Right kidney (tissue), 1 donor: ENCODE measurements at regions not wholly inside any gene's neighbourhood (a gene's known extent, or its start where the extent isn't known, plus 50 kb on each side); places are given as distances from the start of the nearest gene placed in this dataset.
"Not testable (repeated sequence)": the region's sequence is repeated elsewhere in the genome, so short reads cannot be mapped to it uniquely, and the experiment has no call there.

Source experiments
- DNase-seq: peaks from one replicate; pipeline ENCODE4 v3.0.0-alpha.2; 2016

DNA sequence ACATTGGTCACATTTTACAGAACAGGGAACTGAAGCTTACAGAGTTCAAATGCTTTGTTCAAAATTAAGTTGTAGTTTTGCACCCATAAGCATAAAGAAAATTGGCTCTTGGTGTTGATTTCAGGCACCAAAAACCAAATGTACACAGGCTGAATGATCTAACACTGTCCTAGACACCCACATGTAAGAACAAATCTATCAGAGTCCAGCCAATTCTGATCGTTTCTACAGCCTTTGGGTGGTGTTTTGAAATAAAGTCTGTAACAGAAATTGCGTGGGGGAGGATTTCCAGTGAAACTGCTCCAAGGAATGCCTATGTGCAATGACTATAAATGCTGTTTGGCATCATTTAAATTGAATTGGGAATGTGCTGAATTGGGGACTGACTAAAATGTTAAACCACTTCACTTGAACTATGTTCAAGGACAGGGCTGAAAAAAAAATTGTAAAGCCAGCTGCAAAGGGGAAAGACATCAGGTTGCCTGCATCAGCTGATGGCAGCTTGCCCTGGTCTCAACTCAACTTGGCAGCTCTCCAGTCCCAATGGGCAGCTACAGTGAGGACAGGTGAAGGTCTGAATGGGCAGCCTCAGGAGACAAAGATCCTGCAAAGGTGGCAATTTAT lies 92.2 kb upstream of the TRPC7 start:
- no peak for DNase-seq

DNA sequence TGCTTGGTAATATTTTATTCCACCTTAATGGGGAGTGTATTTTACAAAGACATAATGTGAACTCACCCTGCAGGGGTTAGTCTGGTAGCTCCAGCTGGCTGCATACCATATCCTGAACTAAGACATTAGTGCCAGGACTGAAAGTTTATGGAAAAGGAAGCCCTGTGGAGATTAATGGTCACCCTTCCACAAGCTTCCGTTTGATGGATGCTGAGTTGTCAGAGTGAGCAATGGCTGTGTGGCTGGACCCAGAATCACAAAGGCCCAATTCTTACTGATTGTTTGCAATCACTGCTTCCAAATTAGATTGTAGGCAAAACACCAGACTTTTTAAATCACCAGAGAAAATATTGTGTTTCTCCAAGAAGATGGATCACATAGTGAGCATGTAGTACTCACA lies 90.1 kb upstream of the TRPC7 start:
- no peak for DNase-seq

DNA sequence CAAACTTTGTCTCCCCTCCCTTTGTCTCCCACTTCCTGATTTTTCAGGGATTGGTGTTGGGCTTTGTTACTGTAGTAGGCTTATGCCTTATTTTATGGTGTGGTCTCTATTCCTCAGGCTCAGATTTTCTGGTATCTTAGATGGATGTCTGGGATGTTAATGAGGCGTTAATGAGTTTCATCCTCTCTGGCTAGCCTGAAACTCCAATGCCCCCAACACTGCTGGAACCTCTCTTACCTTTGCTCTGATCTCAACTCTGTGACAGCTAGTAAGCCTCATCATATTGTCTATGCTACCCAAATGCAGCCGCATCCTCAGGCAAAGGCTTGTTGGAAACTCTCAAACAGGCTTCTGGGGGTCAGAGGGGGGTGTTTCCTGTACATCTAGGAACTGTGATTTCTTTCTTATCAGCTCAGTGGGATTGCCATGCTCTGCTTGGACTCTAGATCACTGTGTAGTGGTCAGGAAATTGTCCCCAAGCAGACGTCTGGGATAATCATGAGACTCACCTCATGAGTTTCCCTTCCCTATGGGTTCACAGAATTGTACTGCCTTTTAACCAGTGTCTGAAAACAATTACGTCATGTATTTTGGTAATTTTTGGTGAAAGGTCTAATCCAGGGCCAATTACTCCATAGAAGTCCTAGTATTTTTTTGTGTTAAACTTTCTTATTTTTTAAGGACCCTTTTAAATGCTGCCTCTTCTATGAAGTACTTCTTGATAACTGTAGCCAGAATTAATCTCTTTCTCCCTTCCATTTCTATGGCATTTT lies 88.8 kb upstream of the TRPC7 start:
- no peak for DNase-seq

DNA sequence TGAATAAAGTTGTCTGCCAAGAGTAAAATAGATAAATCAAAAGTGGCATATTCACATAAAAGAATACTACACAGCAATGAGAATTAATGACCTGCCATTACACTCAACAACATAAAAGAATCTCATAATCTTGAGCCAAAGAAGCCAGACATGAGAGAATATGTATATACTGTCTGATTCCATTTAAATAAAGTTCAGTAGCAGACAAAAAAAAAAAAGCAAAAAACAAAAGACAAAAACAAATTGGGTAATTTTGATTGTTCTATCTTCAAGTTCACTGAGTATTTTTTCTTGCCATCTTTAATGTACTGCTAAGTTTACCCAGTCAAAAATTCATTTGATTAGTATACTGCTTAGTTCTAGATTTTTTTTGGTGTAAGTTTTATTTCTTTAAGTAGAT lies 87.9 kb upstream of the TRPC7 start:
- DNase-seq: no peak

DNA sequence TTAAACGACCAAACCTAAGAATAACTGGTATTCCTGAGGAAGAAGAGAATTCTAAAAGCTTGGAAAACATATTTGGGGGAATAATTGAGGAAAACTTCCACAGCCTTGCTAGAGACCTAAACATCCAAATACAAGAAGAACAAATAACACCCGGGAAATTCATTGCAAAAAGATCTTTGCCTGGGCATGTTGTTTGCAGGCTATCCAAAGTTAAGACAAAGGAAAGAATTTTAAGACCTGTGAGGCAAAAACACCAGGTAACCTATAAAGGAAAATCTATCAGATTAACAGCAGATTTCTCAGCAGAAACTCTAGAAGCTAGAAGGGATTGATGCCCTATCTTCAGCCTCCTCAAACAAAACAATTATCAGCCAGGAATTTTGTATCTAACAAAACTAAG lies 82.2 kb upstream of the TRPC7 start:
- DNase-seq: not testable (repeated sequence)

DNA sequence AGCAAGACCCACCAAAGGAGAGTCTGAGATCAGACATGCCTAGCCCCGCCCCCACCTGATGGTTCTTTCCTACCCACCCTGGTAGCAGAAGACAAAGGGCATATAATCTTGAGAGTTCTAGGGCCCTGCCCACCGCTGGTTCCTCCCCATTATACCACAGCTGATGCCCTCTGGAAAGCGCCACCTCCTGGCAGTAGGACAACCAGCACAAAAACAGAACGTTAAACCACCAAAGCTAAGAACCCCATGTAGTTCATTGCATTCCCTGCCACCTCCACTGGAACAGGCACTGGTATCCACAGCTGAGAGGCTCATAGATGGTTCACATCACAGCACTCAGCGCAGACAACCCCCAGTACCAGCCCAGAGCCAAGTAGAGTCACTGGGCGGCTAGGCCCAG lies 81.2 kb upstream of the TRPC7 start:
- no peak for DNase-seq

DNA sequence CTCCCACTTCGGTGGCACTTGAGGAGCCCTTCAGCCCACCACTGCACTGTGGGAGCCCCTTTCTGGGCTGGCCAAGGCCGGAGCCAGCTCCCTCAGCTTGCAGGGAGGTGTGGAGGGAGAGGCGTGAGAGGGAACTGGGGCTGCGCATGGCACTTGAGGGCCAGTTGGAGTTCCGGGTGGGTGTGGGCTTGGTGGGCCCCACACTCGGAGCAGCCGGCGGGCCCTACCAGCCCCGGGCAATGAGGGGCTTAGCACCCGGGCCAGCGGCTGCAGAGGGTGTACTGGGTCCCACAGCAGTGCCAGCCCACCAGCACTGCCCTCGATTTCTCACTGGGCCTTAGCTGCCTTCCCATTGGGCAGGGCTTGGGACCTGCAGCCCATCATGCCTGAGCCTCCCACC lies 78.8 kb upstream of the TRPC7 start:
- DNase-seq: not testable (repeated sequence)

DNA sequence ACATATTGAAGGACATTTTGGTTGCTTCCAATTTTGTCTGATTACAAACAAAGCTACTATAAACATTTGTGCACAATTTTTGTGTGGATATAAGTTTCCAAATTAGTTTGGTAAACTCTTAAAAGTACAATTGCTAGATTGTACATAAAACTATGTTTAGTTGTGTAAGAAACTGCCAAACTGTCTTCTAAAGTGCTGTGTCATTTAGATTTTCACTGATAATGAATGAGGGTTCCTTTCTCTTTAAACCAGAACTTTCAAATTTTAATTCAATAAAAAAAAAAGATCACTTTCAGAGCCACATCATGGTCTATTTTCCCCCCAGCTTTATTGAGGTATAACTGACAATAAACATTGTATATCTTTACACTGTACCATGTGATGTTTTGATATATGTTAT lies 74.0 kb upstream of the TRPC7 start:
- DNase-seq: no peak

DNA sequence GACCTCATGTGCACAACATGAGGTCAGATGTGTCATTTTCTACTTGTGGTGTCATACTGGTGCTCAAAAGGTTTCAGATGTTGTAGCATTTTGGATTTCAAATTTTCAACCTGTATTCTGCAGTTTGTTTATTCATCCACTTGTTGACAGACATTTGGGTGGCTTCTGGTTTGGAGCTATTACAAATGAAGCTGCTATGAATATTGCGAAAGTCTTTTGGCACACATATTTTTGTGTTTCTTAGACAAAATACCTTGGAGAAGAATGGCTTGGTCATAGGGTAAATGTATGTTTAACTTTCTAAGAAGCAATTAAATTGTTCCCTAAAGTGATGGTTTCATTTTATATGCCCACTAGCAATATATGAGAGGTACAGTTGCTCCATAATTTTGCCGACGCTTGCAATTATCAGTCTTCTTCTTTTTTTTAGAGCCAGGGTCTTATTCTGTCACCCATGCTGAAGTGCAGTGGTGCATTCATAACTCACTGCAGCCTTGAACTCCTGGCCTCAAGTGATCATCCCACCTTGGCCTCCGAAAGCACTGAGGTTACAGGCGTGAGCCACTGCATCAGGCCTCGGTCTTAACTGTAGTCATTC lies 70.7 kb upstream of the TRPC7 start:
- DNase-seq: no peak

DNA sequence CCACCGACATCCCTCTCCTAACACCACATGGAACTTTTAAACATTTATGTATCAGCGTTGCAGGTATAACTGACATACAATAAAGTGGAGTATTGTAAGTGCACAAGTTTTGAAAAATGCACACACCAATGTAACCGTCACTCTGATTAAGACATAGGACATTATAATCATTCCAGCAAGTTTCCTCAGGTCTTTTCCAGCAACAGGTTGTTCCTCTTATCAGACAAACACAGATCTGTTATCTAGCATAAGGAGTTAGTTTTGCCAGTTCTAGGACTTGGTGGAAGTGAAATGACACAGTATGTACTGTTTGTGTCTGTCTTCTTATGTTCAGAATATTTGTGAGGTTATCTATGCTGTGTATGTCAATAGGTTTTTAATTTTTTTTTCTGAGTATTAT lies 69.5 kb upstream of the TRPC7 start:
- no peak for DNase-seq

DNA sequence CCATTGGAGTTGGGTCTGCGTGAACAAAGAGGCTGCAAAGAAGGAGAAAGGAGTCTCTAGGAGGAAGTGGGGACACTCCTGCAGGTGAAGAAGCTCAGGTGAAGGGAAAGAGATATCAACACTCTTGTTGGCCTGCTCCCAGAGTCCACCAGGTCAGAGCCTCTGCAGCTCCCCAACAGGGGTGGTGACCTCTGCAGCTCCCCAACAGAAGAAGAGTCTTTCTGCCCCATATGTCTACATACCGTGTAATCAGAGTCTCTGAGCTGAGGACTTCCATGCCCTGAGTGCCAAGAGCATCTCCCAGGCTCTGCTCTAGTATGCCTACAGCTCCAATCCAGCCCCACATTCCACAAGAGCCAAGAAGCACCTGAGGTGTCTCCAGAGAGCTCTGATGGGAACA lies 67.4 kb upstream of the TRPC7 start:
- DNase-seq: no peak

DNA sequence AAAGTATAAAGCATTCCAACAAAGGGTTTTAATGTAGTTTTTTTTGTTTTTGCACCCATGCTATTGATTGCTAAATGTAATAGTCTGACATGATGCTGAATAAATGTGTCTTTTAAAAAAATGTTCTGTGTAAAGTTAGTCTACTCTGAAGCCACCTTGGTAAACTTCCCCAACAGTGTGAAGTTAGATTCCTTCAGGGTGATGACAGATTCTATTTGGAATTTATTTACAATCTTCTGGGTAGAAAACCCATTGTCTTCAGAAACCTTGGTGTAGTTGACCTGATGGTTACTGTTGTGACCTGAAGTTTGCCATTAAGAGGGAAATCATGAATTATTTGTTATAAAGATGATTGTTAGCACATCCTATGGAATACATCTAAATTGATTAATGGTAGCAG lies 64.7 kb upstream of the TRPC7 start:
- DNase-seq: no peak

DNA sequence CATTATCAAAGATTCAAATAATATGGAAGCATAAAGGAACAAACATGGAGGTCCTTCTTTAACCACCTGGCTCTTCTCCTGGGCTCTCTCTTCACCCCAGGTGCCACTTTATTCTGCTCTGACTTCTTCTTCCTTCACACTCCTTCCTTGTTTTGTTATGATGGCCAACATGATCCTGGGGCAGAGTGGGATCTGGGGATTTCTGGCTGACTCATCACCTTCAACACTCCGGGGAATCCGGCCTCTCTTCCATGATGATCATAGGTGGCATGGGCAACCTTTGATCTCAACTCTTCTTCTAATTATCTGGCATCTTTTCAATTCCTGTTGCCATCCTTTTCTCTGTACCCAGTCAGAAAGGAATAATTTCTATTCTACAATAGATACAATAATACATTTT lies 62.1 kb upstream of the TRPC7 start:
- DNase-seq: no peak

DNA sequence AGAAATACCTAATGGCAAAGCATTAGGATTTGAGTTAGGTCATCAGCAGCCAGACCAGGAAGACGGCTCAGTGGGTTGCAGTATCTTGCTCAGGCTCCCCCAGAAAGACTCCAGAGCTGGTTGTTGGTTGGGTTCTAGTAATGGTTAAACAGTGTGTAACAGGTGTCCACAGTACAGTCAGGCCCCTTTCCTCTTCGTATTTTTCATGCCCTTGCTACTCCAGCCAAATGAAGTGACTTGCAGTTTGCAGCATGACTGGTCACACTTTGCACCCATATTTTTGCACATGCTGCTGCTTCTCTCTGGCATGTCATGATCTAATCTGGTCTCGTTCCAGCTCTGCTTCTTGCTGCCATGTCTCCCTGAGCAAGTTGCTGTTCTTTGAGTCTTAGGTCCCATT lies 60.6 kb upstream of the TRPC7 start:
- no peak for DNase-seq

DNA sequence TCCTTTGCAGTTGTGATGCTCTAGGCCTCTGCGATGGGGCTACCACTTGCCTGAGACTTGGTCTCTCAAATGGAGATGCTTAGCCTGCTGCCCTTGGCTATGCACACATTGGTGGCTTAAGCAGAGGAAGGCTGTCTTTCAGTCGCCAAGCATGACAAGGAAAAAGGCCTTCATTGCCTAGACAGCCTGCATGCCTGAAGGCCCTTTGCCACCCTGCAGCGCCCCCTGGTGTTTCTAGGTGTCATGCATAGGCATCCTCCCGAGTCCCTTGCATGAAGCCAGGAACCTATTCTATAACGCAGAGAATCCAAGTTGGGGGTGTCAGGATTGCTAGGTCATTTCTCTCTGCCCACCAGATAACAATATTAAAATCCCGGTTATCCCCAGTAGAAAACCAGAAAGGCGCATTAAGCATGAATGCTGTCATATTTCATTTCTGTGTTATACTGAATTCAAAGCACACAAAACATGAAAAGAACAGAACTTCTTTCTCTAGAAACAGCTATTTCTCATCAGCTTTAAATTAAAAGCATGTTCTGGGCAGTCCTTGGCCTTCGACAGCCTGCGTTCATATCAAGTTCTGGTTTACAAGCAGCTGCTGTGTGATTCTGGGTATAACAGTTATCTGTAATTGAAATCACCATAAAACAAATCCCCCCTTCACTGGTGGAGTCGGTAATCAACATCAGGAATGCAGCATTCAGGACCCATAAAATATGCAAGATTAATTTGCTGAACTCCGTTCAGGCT lies 59.7 kb upstream of the TRPC7 start:
- peak; percentile 53 for DNase-seq

DNA sequence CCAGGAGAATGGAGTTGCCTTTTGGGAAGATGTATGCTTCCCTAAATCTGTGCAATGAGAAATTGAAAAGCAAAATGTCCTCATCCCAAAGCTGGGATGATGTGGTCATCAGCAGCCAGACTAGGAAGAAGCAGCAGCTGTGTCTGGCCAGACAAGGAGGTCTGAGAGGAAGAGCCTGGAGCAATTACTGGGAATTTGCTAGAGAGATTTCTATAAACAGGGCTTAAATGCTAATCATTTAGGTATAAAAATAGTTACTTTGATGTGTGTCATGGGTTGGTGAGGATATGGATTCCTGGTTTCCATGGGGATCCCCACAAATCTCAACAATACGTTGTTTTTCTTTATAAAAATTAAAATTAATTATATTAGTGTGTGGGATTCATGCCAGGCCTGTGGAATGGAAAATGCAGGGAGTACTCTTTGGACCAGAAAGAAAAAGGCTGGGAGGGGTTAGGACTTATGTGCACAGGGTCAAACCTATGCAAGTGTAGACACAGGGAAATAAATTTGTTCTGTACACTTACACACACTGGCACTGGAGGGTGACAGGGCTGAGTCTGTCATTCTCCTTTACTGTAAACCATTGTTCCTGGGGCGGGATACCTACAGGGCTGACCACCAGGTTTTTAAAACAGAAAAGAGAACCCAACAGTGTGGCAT lies 58.7 kb upstream of the TRPC7 start:
- peak; percentile 25 for DNase-seq

DNA sequence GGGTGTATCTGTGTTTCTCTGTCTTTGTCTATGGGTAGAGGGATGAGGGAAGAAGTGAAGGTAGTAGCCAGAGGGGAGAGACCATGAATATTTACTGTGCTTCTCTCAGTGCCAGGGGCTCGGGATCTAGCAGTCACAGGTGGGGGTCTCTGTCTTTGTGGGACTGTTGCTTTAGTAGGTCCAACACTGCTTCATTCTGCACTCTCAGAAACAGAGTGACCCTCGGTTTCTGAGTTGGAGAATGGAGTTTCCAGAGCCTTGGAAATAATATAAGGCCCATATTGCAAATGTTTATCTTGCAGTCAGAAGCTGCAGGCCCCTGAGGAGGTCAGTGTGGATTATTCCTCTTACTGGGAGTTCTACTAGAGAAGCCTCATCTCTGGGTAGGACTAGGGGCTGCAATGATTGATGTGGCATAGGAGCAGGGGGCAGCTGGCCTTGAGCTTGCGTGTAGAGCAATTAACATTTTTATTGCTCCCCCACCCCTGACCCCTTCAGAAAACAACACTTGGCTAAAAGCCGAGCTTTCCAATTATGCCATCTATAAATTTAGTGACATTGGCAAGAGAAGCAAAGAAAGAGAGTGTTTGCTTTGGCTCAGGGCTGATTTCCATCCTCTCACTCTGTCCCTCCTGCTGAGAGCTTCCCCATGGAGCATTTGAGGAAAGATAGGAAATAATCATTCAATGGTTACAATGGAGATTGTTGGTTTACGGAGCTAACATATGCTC lies 55.0 kb upstream of the TRPC7 start:
- peak; percentile 41 for DNase-seq

DNA sequence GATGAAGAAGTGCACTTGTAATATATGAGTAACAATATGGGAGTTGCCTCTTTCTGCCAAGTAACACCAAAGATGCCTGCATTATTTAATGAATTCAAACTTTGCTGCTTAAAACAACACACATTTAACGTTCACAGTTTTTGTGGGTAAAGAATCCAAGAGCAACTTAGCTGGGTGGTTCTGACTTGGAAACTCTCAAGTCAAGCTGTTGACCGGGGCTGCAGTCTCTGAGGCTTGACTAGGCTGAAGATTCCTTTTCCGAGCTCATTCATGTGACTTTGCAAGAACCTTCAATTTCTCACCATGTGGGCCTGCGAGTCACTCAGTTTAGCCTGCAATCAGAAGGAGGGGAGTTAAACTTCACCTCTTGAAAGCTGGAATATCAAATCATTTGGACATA lies 53.0 kb upstream of the TRPC7 start:
- DNase-seq: no peak
